GM13976 (cell line): ENCODE measurements at regions not wholly inside any gene's neighbourhood (a gene's known extent, or its start where the extent isn't known, plus 50 kb on each side); places are given as distances from the start of the nearest gene placed in this dataset.
A peak's percentile ranks its signal among the peaks of the same experiment; 100 is the strongest.

ENCODE experiments used
- DNase-seq: peaks from one replicate; pipeline ENCODE4 v3.0.0; 2012; ENCODE audit warnings: low spot score
- in situ Hi-C: fragments of 300-500 bp; cut with MboI; formaldehyde crosslinking; loops from one replicate; pipeline ENCODE4 v1.12.0; 2022; ENCODE audit warnings: low sequenced_read_pairs, mixed read lengths, inconsistent platforms; ENCODE audit not compliant: unreplicated experiment
- TF ChIP-seq, protein P1 (sequence below): IDR thresholded peaks from 2 replicates; pipeline ENCODE4 v1.5.1; 2012; ENCODE audit warnings: borderline replicate concordance, mild to moderate bottlenecking; ENCODE audit not compliant: insufficient read depth; ENCODE audit errors: extremely low read depth, missing control alignments, control extremely low read depth

DNA sequence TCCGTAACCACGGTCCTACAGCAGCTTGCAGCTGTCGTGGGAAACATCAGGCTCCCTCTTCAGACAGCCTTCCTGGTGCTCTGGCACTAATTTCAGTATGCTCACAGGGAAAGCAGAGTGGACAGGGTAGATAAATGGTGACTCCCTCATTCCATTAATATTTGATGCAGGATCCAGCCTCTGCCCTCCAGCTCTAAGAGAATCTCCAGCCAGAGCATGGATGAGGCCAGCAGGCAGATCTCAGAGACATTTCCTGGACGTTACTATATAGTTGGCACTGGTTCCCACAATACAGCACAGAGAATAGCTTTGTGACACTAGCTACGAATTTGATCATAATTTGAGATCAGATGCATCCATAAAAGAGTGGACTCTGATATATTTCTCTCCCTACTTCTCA, 341.4 kb downstream of the LIG4 start:
- no peak for DNase-seq
- in situ Hi-C loops, result no loop called here
- TF ChIP-seq, protein P1, sequence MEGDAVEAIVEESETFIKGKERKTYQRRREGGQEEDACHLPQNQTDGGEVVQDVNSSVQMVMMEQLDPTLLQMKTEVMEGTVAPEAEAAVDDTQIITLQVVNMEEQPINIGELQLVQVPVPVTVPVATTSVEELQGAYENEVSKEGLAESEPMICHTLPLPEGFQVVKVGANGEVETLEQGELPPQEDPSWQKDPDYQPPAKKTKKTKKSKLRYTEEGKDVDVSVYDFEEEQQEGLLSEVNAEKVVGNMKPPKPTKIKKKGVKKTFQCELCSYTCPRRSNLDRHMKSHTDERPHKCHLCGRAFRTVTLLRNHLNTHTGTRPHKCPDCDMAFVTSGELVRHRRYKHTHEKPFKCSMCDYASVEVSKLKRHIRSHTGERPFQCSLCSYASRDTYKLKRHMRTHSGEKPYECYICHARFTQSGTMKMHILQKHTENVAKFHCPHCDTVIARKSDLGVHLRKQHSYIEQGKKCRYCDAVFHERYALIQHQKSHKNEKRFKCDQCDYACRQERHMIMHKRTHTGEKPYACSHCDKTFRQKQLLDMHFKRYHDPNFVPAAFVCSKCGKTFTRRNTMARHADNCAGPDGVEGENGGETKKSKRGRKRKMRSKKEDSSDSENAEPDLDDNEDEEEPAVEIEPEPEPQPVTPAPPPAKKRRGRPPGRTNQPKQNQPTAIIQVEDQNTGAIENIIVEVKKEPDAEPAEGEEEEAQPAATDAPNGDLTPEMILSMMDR, result no peak

DNA sequence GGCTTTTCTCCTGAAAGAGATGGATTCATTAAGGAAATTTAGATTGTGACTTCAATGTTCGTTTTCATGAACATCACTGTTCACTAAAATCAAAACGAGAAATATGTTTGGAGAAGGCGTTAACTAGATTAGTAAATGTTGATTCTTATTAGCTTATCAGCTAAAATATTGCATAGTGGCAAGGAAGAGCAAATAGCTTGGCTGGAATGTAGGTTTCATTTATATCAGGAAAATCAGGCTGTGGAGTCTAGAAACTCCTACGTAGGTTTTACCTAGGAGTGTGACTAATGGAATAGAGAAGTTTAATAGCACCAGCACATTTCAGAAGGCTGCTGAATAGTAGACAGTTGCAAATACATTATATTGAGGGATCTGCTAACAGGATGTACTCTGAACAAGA, 344.9 kb downstream of the LIG4 start:
- DNase-seq, result no peak
- TF ChIP-seq, protein P1, result no peak
- in situ Hi-C loops, result no loop called here

DNA sequence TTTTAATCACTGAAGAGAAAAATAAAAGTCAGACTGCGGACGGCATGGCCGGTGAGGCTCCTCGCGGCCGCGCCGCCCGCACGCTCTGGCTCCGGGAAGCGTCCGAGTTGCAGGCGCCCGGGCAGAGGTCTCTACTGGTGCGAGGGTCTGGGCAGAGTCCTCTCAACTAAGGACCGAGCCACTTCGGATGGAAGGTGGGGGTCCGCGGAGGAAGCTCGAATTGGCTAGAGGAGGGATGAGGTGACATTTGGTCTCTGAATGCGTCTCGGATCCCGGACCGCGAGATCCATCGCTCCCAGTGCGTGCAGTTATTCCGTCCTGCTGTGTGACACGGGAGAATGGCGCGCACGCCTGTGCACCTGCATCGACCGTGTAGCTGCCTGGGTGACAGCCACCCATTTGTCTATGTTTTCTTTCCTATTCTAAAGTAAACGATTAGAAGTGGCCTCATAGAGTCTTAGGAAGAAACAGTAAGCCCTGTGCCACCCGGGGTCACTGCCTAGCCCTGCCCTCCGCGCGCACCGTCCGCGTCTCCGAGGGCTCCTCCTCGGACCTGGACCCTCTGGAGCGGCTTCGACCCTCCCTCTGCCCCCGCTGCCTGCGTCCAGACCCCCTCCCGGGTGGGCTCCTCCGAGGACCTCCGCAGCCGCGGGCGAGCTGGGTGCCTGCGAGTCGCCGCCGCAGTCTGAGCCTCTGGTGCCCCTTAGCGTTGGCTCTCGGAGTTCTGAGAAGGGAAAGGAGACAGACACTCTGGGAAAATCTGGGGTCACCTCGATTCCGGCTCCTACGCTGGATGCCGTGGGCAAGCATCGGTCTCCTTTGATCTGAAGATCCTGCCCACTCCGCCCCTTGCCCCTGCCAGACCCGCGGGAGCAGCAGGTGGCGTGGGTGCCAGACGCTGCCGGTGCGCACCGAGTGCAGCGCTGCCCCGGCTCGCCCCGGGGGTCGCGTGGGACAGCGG, 347.4 kb downstream of the LIG4 start:
- peak; percentile 26 for DNase-seq
- TF ChIP-seq, protein P1, result no peak

DNA sequence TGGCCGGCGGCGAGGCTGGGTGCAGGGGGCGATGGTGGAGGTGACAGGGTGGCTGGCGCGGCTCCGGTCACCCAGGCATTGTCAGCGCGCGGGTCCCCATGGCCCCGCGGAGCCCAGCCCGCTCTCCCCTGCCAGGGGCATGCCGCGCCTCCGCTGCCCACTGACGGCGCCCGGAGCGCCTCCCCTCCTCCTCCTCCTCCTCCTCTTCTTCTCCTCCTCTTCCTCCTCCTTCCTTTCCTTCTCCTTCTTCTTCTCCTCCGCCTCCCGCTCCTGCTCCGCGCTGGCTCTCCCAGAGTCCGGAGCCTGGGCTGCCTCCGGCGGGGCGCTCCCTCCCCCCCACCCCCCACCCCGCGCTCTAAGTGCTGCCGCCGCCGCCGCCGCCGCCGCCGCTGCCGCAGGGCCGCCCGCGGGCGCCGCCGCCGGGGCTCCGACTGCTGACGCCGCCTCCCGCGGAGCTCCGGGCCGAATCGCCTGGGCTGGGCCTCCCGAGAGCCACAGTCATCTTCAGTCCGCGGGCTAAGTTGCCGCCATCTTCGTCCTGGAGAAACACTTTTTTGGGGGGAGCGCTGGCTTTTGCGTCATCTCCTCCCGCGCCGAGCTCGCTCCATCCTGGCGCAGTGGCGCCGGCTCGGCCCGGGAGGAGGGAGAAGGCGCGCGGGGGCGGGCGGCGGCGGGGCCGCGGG, 348.3 kb downstream of the LIG4 start:
- peak; percentile 21 for DNase-seq
- in situ Hi-C loops, result no loop called here
- TF ChIP-seq, protein P1, result no peak

More for the DNA sequence above, 347.4 kb downstream of the LIG4 start:
- in situ Hi-C loops, result no loop called here

DNA sequence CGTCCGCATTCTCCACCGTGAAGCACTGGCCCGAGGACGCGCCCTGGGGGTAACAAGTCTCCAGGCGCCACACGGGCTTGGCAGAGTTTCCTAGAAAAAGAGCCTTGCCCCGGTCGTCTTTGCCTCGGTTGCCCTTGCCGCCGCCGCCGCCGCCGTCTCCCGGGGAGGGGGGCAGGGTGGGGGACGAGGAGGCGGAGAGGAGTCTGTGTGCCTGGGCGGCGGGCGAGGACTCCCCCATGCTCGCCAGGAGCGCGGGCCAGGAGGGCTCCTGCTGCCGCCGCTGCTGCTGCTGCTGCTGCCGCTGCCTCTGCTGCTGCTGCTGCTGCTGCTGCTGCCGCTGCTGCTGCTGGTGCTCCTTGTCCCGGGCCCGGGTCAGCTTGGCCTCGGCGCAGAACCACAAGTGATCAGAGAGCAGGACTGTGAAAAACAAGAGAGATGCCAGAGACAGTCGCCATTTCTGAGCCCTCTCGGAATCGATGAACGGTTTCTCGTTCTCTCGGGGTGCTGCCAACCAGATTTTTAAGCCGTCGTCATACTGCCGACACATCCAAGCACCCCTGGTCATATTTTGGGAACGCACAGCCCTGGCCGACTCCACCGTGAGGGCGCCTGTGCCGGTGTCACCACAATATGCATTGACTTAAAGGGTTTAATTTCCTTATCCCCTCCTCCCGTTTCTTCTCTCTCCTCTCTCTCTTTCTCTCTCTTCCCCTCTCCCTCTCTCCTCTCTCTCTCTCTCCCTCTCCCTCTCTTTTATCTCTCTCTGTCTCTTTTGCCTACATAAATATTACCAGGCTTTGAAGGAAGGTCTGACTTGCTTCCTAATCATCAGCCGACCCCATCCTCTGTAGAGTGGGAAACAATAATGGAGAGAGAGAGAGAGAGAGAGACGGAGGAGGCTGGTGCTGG, 349.1 kb downstream of the LIG4 start:
- in situ Hi-C loops, result no loop called here
- peak; percentile 26 for DNase-seq
- TF ChIP-seq, protein P1, result no peak

DNA sequence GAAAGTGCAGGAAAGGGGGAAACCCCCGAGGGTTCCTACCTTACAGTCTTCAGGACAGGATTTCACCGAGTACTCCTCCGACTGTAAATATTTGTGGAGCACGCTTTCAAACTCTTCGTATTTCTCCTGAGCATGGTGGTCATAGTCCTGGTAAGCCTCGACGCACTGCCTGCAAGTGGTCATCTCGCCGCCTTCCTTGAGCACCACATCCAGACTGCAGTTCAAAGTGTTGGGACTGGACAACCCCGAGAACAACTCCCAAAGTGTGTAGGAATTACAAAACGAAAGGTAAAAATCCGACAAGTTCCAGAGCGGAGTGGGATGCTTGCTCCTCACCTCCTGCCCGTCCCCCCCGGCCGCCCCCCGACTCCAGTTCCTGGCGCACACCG, 349.7 kb downstream of the LIG4 start:
- no peak for DNase-seq
- in situ Hi-C loops, result no loop called here
- TF ChIP-seq, protein P1, result no peak
